ENCODE measurements at regions not wholly inside any gene's neighbourhood (a gene's known extent, or its start where the extent isn't known, plus 50 kb on each side); places are given as distances from the start of the nearest gene placed in this dataset.
"Not testable (repeated sequence)": the region's sequence is repeated elsewhere in the genome, so short reads cannot be mapped to it uniquely, and the experiment has no call there.

GRCh38 chr15:81056304-81056703 is 55.6 kb downstream of the TLNRD1 start:
- POLR2A ChIA-PET: no interaction called here

GRCh38 chr15:81060470-81060869 is 59.7 kb downstream of the TLNRD1 start:
- Mint-ChIP-seq H3K27me3 (peaks cover 7% of the 10 kb centered on the region), H3K27ac (no peak overlapping the region), H3K4me1 (peaks cover 7% of the 10 kb centered on the region), H3K36me3 (ENCODE audit: low read depth) (no peaks in the 10 kb centered on the region), H3K9me3 (peaks cover 4% of the 10 kb centered on the region), H3K4me3 (no peak overlapping the region)
- ChIA-PET CTCF (no interaction called here), POLR2A (no interaction called here)
- DNase-seq: no peak

More at GRCh38 chr15:81056304-81056703, 55.6 kb downstream of the TLNRD1 start:
- Mint-ChIP-seq H3K4me3 (no peak overlapping the region), H3K36me3 (ENCODE audit: low read depth) (no peaks in the 10 kb centered on the region), H3K4me1 (peaks cover 21% of the 10 kb centered on the region), H3K27me3 (peaks cover 5% of the 10 kb centered on the region), H3K9me3 (peaks cover 4% of the 10 kb centered on the region), H3K27ac (no peak overlapping the region)
- CTCF ChIA-PET: no interaction called here
- no peak for DNase-seq

GRCh38 chr15:81060907-81061306 is 60.2 kb downstream of the TLNRD1 start:
- no peak for DNase-seq
- ChIA-PET POLR2A (no interaction called here), CTCF (no interaction called here)
- Mint-ChIP-seq H3K27me3 (peaks cover 7% of the 10 kb centered on the region), H3K27ac (no peak overlapping the region), H3K36me3 (ENCODE audit: low read depth) (no peaks in the 10 kb centered on the region), H3K4me3 (no peak overlapping the region), H3K9me3 (peaks cover 3% of the 10 kb centered on the region), H3K4me1 (peaks cover 7% of the 10 kb centered on the region)

- CTCF ChIA-PET: interaction anchor here (1.0 kb wide), 1 partner anchor 47 kb away, joined by 3 read pairs; no protein-coding TSS in a partner anchor
- Mint-ChIP-seq H3K27ac (no peak overlapping the region), H3K36me3 (ENCODE audit: low read depth) (no peaks in the 10 kb centered on the region), H3K9me3 (no peaks in the 10 kb centered on the region), H3K27me3 (peaks cover 2% of the 10 kb centered on the region), H3K4me1 (peaks cover 7% of the 10 kb centered on the region), H3K4me3 (no peak overlapping the region)
- no peak for DNase-seq
- POLR2A ChIA-PET: no interaction called here
Measured at GRCh38 chr15:81061490-81062253, 60.9 kb downstream of the TLNRD1 start.

- H3K4me3 Mint-ChIP-seq: no peak overlapping the region
- POLR2A ChIA-PET: no interaction called here
- peaks cover 7% of the 10 kb centered on the region for H3K4me1 Mint-ChIP-seq
- H3K9me3 Mint-ChIP-seq: no peaks in the 10 kb centered on the region
- CTCF ChIA-PET: no interaction called here
- no peaks in the 10 kb centered on the region for H3K36me3 Mint-ChIP-seq (ENCODE audit: low read depth)
- peaks cover 2% of the 10 kb centered on the region for H3K27me3 Mint-ChIP-seq
- H3K27ac Mint-ChIP-seq: no peak overlapping the region
- DNase-seq: no peak
Measured at GRCh38 chr15:81062937-81063336, 62.2 kb downstream of the TLNRD1 start.

GRCh38 chr15:81064253-81064652 is 63.5 kb downstream of the TLNRD1 start:
- ChIA-PET CTCF (no interaction called here), POLR2A (no interaction called here)
- no peak for DNase-seq
- Mint-ChIP-seq H3K36me3 (ENCODE audit: low read depth) (no peaks in the 10 kb centered on the region), H3K27ac (no peak overlapping the region), H3K9me3 (no peaks in the 10 kb centered on the region), H3K27me3 (peaks cover 2% of the 10 kb centered on the region), H3K4me1 (peaks cover 9% of the 10 kb centered on the region), H3K4me3 (no peak overlapping the region)

GRCh38 chr15:81067567-81067966 is 66.5 kb upstream of the CFAP161 start:
- H3K27me3 Mint-ChIP-seq; H3K4me3 Mint-ChIP-seq; H3K27ac Mint-ChIP-seq; CTCF ChIA-PET; H3K9me3 Mint-ChIP-seq; POLR2A ChIA-PET; H3K36me3 Mint-ChIP-seq (ENCODE audit: low read depth); DNase-seq; H3K4me1 Mint-ChIP-seq: not testable (repeated sequence)

GRCh38 chr15:81068516-81068915 is 65.6 kb upstream of the CFAP161 start:
- ChIA-PET CTCF (no interaction called here), POLR2A (interaction anchor here (1.1 kb wide), 1 partner anchor 10 kb away, joined by 5 read pairs; no protein-coding TSS in a partner anchor)
- peaks cover 6% of the 10 kb centered on the region for H3K9me3 Mint-ChIP-seq
- peaks cover 5% of the 10 kb centered on the region for H3K4me1 Mint-ChIP-seq
- H3K4me3 Mint-ChIP-seq: no peak overlapping the region
- H3K27ac Mint-ChIP-seq: no peak overlapping the region
- peaks cover 5% of the 10 kb centered on the region for H3K27me3 Mint-ChIP-seq
- H3K36me3 Mint-ChIP-seq (ENCODE audit: low read depth): peaks cover 3% of the 10 kb centered on the region
- DNase-seq: no peak

- peaks cover 14% of the 10 kb centered on the region for H3K4me1 Mint-ChIP-seq
- no peak overlapping the region for H3K4me3 Mint-ChIP-seq
- DNase-seq: no peak
- CTCF ChIA-PET: no interaction called here
- H3K9me3 Mint-ChIP-seq: peaks cover 6% of the 10 kb centered on the region
- POLR2A ChIA-PET: interaction anchor here (1.1 kb wide), 1 partner anchor 10 kb away, joined by 5 read pairs; no protein-coding TSS in a partner anchor
- peaks cover 4% of the 10 kb centered on the region for H3K27me3 Mint-ChIP-seq
- no peak overlapping the region for H3K27ac Mint-ChIP-seq
- H3K36me3 Mint-ChIP-seq (ENCODE audit: low read depth): peaks cover 4% of the 10 kb centered on the region
Measured at GRCh38 chr15:81069356-81069755, 64.7 kb upstream of the CFAP161 start.

- Mint-ChIP-seq H3K4me1 (peaks cover 19% of the 10 kb centered on the region), H3K27ac (no peak overlapping the region), H3K36me3 (ENCODE audit: low read depth) (peaks cover 4% of the 10 kb centered on the region), H3K9me3 (peaks cover 6% of the 10 kb centered on the region), H3K27me3 (peaks cover 3% of the 10 kb centered on the region), H3K4me3 (no peak overlapping the region)
- DNase-seq: no peak
- POLR2A ChIA-PET: no interaction called here
- CTCF ChIA-PET: no interaction called here
Measured at GRCh38 chr15:81069909-81070308, 64.2 kb upstream of the CFAP161 start.

GRCh38 chr15:81071120-81071519 is 63.0 kb upstream of the CFAP161 start:
- Mint-ChIP-seq H3K4me3 (no peak overlapping the region), H3K4me1 (peaks cover 32% of the 10 kb centered on the region), H3K9me3 (peaks cover 6% of the 10 kb centered on the region), H3K27ac (no peak overlapping the region), H3K36me3 (ENCODE audit: low read depth) (peaks cover 4% of the 10 kb centered on the region), H3K27me3 (peaks cover 3% of the 10 kb centered on the region)
- ChIA-PET CTCF (no interaction called here), POLR2A (no interaction called here)
- DNase-seq: no peak

GRCh38 chr15:81071705-81072104 is 62.4 kb upstream of the CFAP161 start:
- POLR2A ChIA-PET: no interaction called here
- Mint-ChIP-seq H3K36me3 (ENCODE audit: low read depth) (peaks cover 4% of the 10 kb centered on the region), H3K4me1 (peaks cover 36% of the 10 kb centered on the region), H3K27me3 (peaks cover 3% of the 10 kb centered on the region), H3K9me3 (peaks cover 6% of the 10 kb centered on the region), H3K4me3 (no peak overlapping the region), H3K27ac (no peak overlapping the region)
- no peak for DNase-seq
- CTCF ChIA-PET: no interaction called here

GRCh38 chr15:81072551-81072950 is 61.5 kb upstream of the CFAP161 start:
- Mint-ChIP-seq H3K4me1 (peaks cover 38% of the 10 kb centered on the region), H3K36me3 (ENCODE audit: low read depth) (peaks cover 4% of the 10 kb centered on the region), H3K4me3 (no peak overlapping the region), H3K27ac (no peak overlapping the region), H3K27me3 (peaks cover 3% of the 10 kb centered on the region), H3K9me3 (peaks cover 6% of the 10 kb centered on the region)
- ChIA-PET CTCF (no interaction called here), POLR2A (interaction anchor here (0.9 kb wide), 1 partner anchor 71 kb away, joined by 3 read pairs; no protein-coding TSS in a partner anchor)
- no peak for DNase-seq

GRCh38 chr15:81073801-81074200 is 60.3 kb upstream of the CFAP161 start:
- H3K27ac Mint-ChIP-seq: no peak overlapping the region
- peaks cover 6% of the 10 kb centered on the region for H3K9me3 Mint-ChIP-seq
- ChIA-PET POLR2A (interaction anchor here (3.1 kb wide), 1 partner anchor 73 kb away, joined by 20 read pairs; the partner anchor contains the start of gene TLNRD1), CTCF (interaction anchor here (1.6 to 1.8 kb wide), 2 partner anchors 25 to 192 kb away, joined by 5 to 9 read pairs; no protein-coding TSS in a partner anchor)
- no peak for DNase-seq
- no peak overlapping the region for H3K4me3 Mint-ChIP-seq
- H3K36me3 Mint-ChIP-seq (ENCODE audit: low read depth): peaks cover 4% of the 10 kb centered on the region
- H3K4me1 Mint-ChIP-seq: peaks cover 36% of the 10 kb centered on the region
- H3K27me3 Mint-ChIP-seq: peaks cover 3% of the 10 kb centered on the region

All from activated CD4-positive, alpha-beta memory T cell treated with anti-CD3 and anti-CD28 coated beads, Interleukin-2, amount 10 ng/mL, durations not matched to agents 7 days and 5 days (primary cell).